Islet of Langerhans (tissue), 1 donor: ENCODE measurements at regions not wholly inside any gene's neighbourhood (a gene's known extent, or its start where the extent isn't known, plus 50 kb on each side); places are given as distances from the start of the nearest gene placed in this dataset.

Experiments used
- FAIRE-seq: peaks from one replicate; lab custom pipeline; 2011; peaks lifted over from hg19 to GRCh38; lab: Jason Lieb, UNC

- FAIRE-seq = no peak
Measured at GRCh38 chr9:16202914-16203728, 650.3 kb downstream of the CCDC171 start.

- no peak for FAIRE-seq
Measured at GRCh38 chr9:16203729-16204573, 651.1 kb downstream of the CCDC171 start.

- FAIRE-seq = no peak
Measured at GRCh38 chr9:16205455-16205854, 652.6 kb downstream of the CCDC171 start.

GRCh38 chr9:16206518-16206917 is 653.7 kb downstream of the CCDC171 start:
- FAIRE-seq = no peak

GRCh38 chr9:16207161-16207560 is 654.3 kb downstream of the CCDC171 start:
- FAIRE-seq = no peak

GRCh38 chr9:16210440-16210839 is 657.6 kb downstream of the CCDC171 start:
- no peak for FAIRE-seq

GRCh38 chr9:16211946-16212345 is 658.5 kb downstream of the BNC2 start:
- FAIRE-seq = no peak

- FAIRE-seq = no peak
Measured at GRCh38 chr9:16213781-16214515, 656.5 kb downstream of the BNC2 start.

GRCh38 chr9:16214677-16215352 is 655.7 kb downstream of the BNC2 start:
- no peak for FAIRE-seq

- no peak for FAIRE-seq
Measured at GRCh38 chr9:16215353-16215680, 655.2 kb downstream of the BNC2 start.

GRCh38 chr9:16217943-16218701 is 652.3 kb downstream of the BNC2 start:
- no peak for FAIRE-seq

- FAIRE-seq = no peak
Measured at GRCh38 chr9:16221366-16221765, 649.1 kb downstream of the BNC2 start.

- FAIRE-seq = no peak
Measured at GRCh38 chr9:16221822-16222547, 648.5 kb downstream of the BNC2 start.

GRCh38 chr9:16223074-16223871 is 647.2 kb downstream of the BNC2 start:
- FAIRE-seq = no peak

GRCh38 chr9:16230731-16231130 is 639.7 kb downstream of the BNC2 start:
- FAIRE-seq = no peak

- no peak for FAIRE-seq
Measured at GRCh38 chr9:16236311-16236710, 634.2 kb downstream of the BNC2 start.

GRCh38 chr9:16236882-16237281 is 633.6 kb downstream of the BNC2 start:
- no peak for FAIRE-seq

GRCh38 chr9:16238623-16239138 is 631.8 kb downstream of the BNC2 start:
- no peak for FAIRE-seq

- no peak for FAIRE-seq
Measured at GRCh38 chr9:16241231-16241630, 629.2 kb downstream of the BNC2 start.

- no peak for FAIRE-seq
Measured at GRCh38 chr9:16243798-16244197, 626.7 kb downstream of the BNC2 start.
